ENCODE measurements at regions not wholly inside any gene's neighbourhood (a gene's known extent, or its start where the extent isn't known, plus 50 kb on each side); places are given as distances from the start of the nearest gene placed in this dataset.
"Not testable (repeated sequence)": the region's sequence is repeated elsewhere in the genome, so short reads cannot be mapped to it uniquely, and the experiment has no call there.

- DNase-seq: not testable (repeated sequence)
Measured at GRCh38 chr21:10410354-10410929, 110.9 kb upstream of the TPTE start.

- not testable (repeated sequence) for DNase-seq
Measured at GRCh38 chr21:10411776-10412526, 109.4 kb upstream of the TPTE start.

GRCh38 chr21:10412928-10413246, 108.5 kb upstream of the TPTE start:
- DNase-seq: not testable (repeated sequence)

GRCh38 chr21:10413247-10414120, 107.9 kb upstream of the TPTE start:
- DNase-seq: not testable (repeated sequence)

- DNase-seq: not testable (repeated sequence)
Measured at GRCh38 chr21:10414121-10414924, 107.1 kb upstream of the TPTE start.

- not testable (repeated sequence) for DNase-seq
Measured at GRCh38 chr21:10414925-10415254, 106.5 kb upstream of the TPTE start.

- not testable (repeated sequence) for DNase-seq
Measured at GRCh38 chr21:10415456-10415855, 105.9 kb upstream of the TPTE start.

- not testable (repeated sequence) for DNase-seq
Measured at GRCh38 chr21:10415859-10416258, 105.5 kb upstream of the TPTE start.

GRCh38 chr21:10416691-10417447, 104.5 kb upstream of the TPTE start:
- not testable (repeated sequence) for DNase-seq

GRCh38 chr21:10417551-10418002, 103.8 kb upstream of the TPTE start:
- not testable (repeated sequence) for DNase-seq

GRCh38 chr21:10418250-10419048, 102.9 kb upstream of the TPTE start:
- not testable (repeated sequence) for DNase-seq

GRCh38 chr21:10421199-10421598, 100.2 kb upstream of the TPTE start:
- DNase-seq: not testable (repeated sequence)

GRCh38 chr21:10421601-10422000, 99.8 kb upstream of the TPTE start:
- not testable (repeated sequence) for DNase-seq

GRCh38 chr21:10424097-10424886, 97.1 kb upstream of the TPTE start:
- not testable (repeated sequence) for DNase-seq

GRCh38 chr21:10424887-10425145, 96.6 kb upstream of the TPTE start:
- DNase-seq: not testable (repeated sequence)

- no peak for DNase-seq
Measured at GRCh38 chr21:10425856-10426255, 95.5 kb upstream of the TPTE start.

GRCh38 chr21:10426812-10427211, 94.6 kb upstream of the TPTE start:
- DNase-seq: not testable (repeated sequence)

GRCh38 chr21:10427277-10427676, 94.1 kb upstream of the TPTE start:
- not testable (repeated sequence) for DNase-seq

- DNase-seq: not testable (repeated sequence)
Measured at GRCh38 chr21:10428981-10429534, 92.3 kb upstream of the TPTE start.

- DNase-seq: no peak
Measured at GRCh38 chr21:10430005-10430404, 91.4 kb upstream of the TPTE start.
